OCI-LY1 (cell line): ENCODE measurements at regions not wholly inside any gene's neighbourhood (a gene's known extent, or its start where the extent isn't known, plus 50 kb on each side); places are given as distances from the start of the nearest gene placed in this dataset.
"Not testable (repeated sequence)": the region's sequence is repeated elsewhere in the genome, so short reads cannot be mapped to it uniquely, and the experiment has no call there.

Experiments used
- H2AFZ ChIP-seq: fragments of 200-600 bp; sonication (generic), shearing (Covaris generic); 2 replicates; pipeline ENCODE4 v1.6.0; 2014; ENCODE audit warnings: antibody characterized with exemption, mild to moderate bottlenecking, low read length
- H3F3A ChIP-seq: fragments of 200-600 bp; sonication (generic), shearing (Covaris generic); 2 replicates; pipeline ENCODE4 v1.6.0; 2014; ENCODE audit warnings: mild to moderate bottlenecking, antibody characterized with exemption, low read length, moderate library complexity; ENCODE audit not compliant: insufficient read depth
- H3K27ac ChIP-seq: fragments of 200-600 bp; sonication (generic); 2 replicates; pipeline ENCODE4 v1.5.1; 2014; ENCODE audit warnings: low read length, mixed run types, mild to moderate bottlenecking, low read depth; ENCODE audit not compliant: poor library complexity, severe bottlenecking
- H3K27me3 ChIP-seq: fragments of 200-600 bp; sonication (generic); 2 replicates; pipeline ENCODE4 v1.6.0; 2014; ENCODE audit warnings: antibody characterized with exemption, mild to moderate bottlenecking, low read length, moderate library complexity; ENCODE audit not compliant: insufficient read depth
- H3K36me3 ChIP-seq: fragments of 200-600 bp; sonication (generic); 2 replicates; pipeline ENCODE4 v1.6.1; 2014; ENCODE audit warnings: mild to moderate bottlenecking, antibody characterized with exemption, low read length, moderate library complexity, mixed read lengths; ENCODE audit not compliant: insufficient read depth
- H3K4me1 ChIP-seq: fragments of 200-600 bp; sonication (generic); 2 replicates; pipeline ENCODE4 v1.5.1; 2014; ENCODE audit warnings: mild to moderate bottlenecking, low read length, moderate library complexity; ENCODE audit not compliant: insufficient read depth, severe bottlenecking
- H3K4me2 ChIP-seq: fragments of 200-600 bp; sonication (generic), shearing (Covaris generic); 2 replicates; pipeline ENCODE4 v1.6.1; 2014; ENCODE audit warnings: low read length
- H3K4me3 ChIP-seq: fragments of 200-600 bp; sonication (generic); 2 replicates; pipeline ENCODE4 v1.5.1; 2014; ENCODE audit warnings: low read length, low read depth, mild to moderate bottlenecking, mixed read lengths; ENCODE audit not compliant: poor library complexity, severe bottlenecking
- H3K79me2 ChIP-seq: fragments of 200-600 bp; shearing (Covaris generic); 2 replicates; pipeline ENCODE4 v1.6.1; 2016; ENCODE audit warnings: mixed run types, low read length, mixed read lengths; ENCODE audit not compliant: insufficient read depth
- H3K9ac ChIP-seq: fragments of 200-600 bp; sonication (generic), shearing (Covaris generic); 2 replicates; pipeline ENCODE4 v1.6.1; 2014; ENCODE audit warnings: mild to moderate bottlenecking, low read length, mixed read lengths
- H3K9me2 ChIP-seq: fragments of 200-600 bp; sonication (generic), shearing (Covaris generic); 2 replicates; pipeline ENCODE4 v1.6.1; 2014; ENCODE audit warnings: low read depth, mild to moderate bottlenecking, low read length, mixed read lengths
- H3K9me3 ChIP-seq: fragments of 200-600 bp; shearing (Covaris generic); 2 replicates; pipeline ENCODE4 v1.6.1; 2014; ENCODE audit warnings: low read length, mixed read lengths
- H4K20me1 ChIP-seq: fragments of 200-600 bp; sonication (generic), shearing (Covaris generic); 2 replicates; pipeline ENCODE4 v1.6.0; 2016; ENCODE audit warnings: mild to moderate bottlenecking, low read length; ENCODE audit not compliant: insufficient read depth
- EZH2 ChIP-seq: fragments of 200-600 bp; sonication (generic), shearing (Covaris generic); IDR thresholded peaks from 2 replicates; pipeline ENCODE4 v1.8.0; 2017; ENCODE audit warnings: borderline replicate concordance, mixed run types, mild to moderate bottlenecking, antibody characterized with exemption, low read length, moderate library complexity, mixed read lengths
- TF ChIP-seq, protein P1 (sequence below): fragments of 200-600 bp; sonication (generic), shearing (Covaris generic); IDR thresholded peaks from 2 replicates; pipeline ENCODE4 v1.5.1; 2017; ENCODE audit warnings: mild to moderate bottlenecking, antibody characterized with exemption, low read length, moderate library complexity, mixed read lengths

DNA sequence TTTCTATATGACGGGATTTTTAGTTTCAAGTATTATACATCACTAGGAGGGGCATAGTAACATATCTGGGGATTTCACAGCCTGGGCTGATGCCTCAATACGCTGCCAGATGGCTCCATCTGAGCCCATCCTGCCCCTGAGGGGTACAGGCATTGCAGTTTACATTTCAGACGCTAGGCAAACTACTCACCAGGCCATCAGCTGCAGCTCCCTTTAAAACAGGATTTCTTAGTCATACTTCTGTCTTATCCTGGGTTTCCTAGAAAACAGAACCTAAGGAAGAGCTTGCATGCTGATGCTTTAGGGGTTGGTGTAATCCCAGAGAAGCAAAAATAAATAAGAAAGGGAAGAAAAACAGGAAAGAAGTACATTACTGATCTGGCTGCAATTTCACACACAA is 372.8 kb upstream of the PIK3R1 start:
- no peaks in the 10 kb centered on the region for H3K36me3 ChIP-seq
- no peaks in the 10 kb centered on the region for H4K20me1 ChIP-seq
- no peak for TF ChIP-seq EZH2
- TF ChIP-seq, protein P1, sequence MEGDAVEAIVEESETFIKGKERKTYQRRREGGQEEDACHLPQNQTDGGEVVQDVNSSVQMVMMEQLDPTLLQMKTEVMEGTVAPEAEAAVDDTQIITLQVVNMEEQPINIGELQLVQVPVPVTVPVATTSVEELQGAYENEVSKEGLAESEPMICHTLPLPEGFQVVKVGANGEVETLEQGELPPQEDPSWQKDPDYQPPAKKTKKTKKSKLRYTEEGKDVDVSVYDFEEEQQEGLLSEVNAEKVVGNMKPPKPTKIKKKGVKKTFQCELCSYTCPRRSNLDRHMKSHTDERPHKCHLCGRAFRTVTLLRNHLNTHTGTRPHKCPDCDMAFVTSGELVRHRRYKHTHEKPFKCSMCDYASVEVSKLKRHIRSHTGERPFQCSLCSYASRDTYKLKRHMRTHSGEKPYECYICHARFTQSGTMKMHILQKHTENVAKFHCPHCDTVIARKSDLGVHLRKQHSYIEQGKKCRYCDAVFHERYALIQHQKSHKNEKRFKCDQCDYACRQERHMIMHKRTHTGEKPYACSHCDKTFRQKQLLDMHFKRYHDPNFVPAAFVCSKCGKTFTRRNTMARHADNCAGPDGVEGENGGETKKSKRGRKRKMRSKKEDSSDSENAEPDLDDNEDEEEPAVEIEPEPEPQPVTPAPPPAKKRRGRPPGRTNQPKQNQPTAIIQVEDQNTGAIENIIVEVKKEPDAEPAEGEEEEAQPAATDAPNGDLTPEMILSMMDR = peak; percentile 10; the same call in 1 of the 2 replicates
- no peak overlapping the region for H3K4me3 ChIP-seq
- no peak overlapping the region for H2AFZ ChIP-seq
- no peak overlapping the region for H3K27ac ChIP-seq
- no peaks in the 10 kb centered on the region for H3K79me2 ChIP-seq
- H3K27me3 ChIP-seq = no peaks in the 10 kb centered on the region
- H3K9ac ChIP-seq = no peak overlapping the region
- no peak overlapping the region for H3K4me2 ChIP-seq
- H3F3A ChIP-seq = no peaks in the 10 kb centered on the region
- H3K9me2 ChIP-seq = no peaks in the 10 kb centered on the region
- H3K4me1 ChIP-seq = no peaks in the 10 kb centered on the region
- H3K9me3 ChIP-seq = no peaks in the 10 kb centered on the region

DNA sequence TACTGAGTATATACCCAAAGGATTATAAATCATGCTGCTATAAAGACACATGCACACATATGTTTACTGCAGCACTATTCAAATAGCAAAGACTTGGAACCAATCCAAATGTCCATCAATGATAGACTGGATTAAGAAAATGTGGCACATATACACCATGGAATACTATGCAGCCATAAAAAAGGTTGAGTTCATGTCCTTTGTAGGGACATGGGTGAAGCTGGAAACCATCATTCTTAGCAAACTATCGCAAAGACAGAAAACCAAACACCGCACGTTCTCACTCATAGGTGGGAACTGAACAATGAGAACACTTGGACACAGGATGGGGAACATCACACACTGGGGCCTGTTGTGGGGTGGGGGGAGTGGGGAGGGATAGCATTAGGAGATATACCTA is 378.3 kb upstream of the PIK3R1 start:
- not testable (repeated sequence) for H3F3A ChIP-seq, H4K20me1 ChIP-seq, H3K9ac ChIP-seq, H3K4me3 ChIP-seq, H3K4me1 ChIP-seq, H3K27me3 ChIP-seq, H3K9me2 ChIP-seq, H3K27ac ChIP-seq, H3K36me3 ChIP-seq, H3K9me3 ChIP-seq, H3K4me2 ChIP-seq, H2AFZ ChIP-seq, H3K79me2 ChIP-seq

DNA sequence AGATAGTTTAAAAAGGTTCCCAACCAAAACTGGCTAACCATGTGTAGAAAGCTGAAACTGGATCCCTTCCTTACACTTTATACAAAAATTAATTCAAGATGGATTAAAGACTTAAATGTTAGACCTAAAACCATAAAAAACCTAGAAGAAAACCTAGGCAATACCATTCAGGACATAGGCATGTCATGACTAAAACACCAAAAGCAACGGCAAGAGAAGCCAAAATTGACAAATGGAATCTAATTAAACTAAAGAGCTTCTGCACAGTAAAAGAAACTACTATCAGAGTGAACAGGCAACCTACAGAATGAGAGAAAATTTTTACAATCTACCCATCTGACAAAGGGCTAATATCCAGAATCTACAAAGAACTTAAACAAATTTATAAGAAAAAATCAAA is 379.1 kb upstream of the PIK3R1 start:
- not testable (repeated sequence) for H3F3A ChIP-seq, H3K27ac ChIP-seq, H3K9ac ChIP-seq, H3K4me2 ChIP-seq, H3K36me3 ChIP-seq, H3K79me2 ChIP-seq, H4K20me1 ChIP-seq, H2AFZ ChIP-seq, H3K27me3 ChIP-seq, H3K9me3 ChIP-seq, H3K4me1 ChIP-seq, H3K9me2 ChIP-seq, H3K4me3 ChIP-seq

DNA sequence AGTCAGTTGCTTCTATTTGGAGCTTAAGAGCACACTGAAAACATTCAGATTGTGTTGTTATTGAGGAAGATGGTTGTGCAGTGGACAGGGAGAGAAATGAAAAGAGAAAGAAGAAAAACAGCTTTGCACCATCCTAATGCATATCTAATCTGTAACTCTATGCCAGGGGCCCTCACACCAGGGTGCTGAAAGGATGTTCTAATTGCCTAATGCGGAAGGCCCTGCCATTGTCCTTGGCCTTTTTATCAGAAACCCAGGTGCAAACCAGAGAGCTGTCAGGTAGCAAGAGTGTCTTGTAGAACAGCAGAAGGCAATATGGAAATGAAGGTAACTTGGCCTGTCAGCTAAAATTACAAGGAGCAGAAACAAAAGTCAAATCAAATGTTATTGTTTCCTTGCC is 384.5 kb upstream of the PIK3R1 start:
- H3K9ac ChIP-seq = no peak overlapping the region
- no peak overlapping the region for H2AFZ ChIP-seq
- H3K27ac ChIP-seq = no peak overlapping the region
- H3K4me2 ChIP-seq = no peak overlapping the region
- no peak overlapping the region for H3K4me3 ChIP-seq
- H3K9me3 ChIP-seq = no peaks in the 10 kb centered on the region
- no peak for TF ChIP-seq EZH2
- TF ChIP-seq, protein P1 = no peak
- H3K9me2 ChIP-seq = no peaks in the 10 kb centered on the region
- H4K20me1 ChIP-seq = no peaks in the 10 kb centered on the region
- H3F3A ChIP-seq = no peaks in the 10 kb centered on the region
- no peaks in the 10 kb centered on the region for H3K79me2 ChIP-seq
- no peaks in the 10 kb centered on the region for H3K36me3 ChIP-seq
- no peaks in the 10 kb centered on the region for H3K27me3 ChIP-seq
- H3K4me1 ChIP-seq = no peaks in the 10 kb centered on the region
